GM13976 (cell line): ENCODE measurements at regions not wholly inside any gene's neighbourhood (a gene's known extent, or its start where the extent isn't known, plus 50 kb on each side); places are given as distances from the start of the nearest gene placed in this dataset.

Experiments used
- DNase-seq: peaks from one replicate; pipeline ENCODE4 v3.0.0; 2012; ENCODE audit warnings: low spot score
- CTCF ChIP-seq: IDR thresholded peaks from 2 replicates; pipeline ENCODE4 v1.5.1; 2012; ENCODE audit warnings: borderline replicate concordance, mild to moderate bottlenecking; ENCODE audit not compliant: insufficient read depth; ENCODE audit errors: extremely low read depth, missing control alignments, control extremely low read depth
- in situ Hi-C: fragments of 300-500 bp; cut with MboI; formaldehyde crosslinking; loops from one replicate; pipeline ENCODE4 v1.12.0; 2022; ENCODE audit warnings: low sequenced_read_pairs, mixed read lengths, inconsistent platforms; ENCODE audit not compliant: unreplicated experiment

GRCh38 chr18:41025666-41026065 lies 929.4 kb upstream of the PIK3C3 start:
- DNase-seq, result no peak
- TF ChIP-seq CTCF, result no peak
- in situ Hi-C loops, result no loop called here

GRCh38 chr18:41024792-41025191 lies 930.2 kb upstream of the PIK3C3 start:
- no peak for DNase-seq
- in situ Hi-C loops, result no loop called here
- TF ChIP-seq CTCF, result no peak

GRCh38 chr18:41022484-41022883 lies 932.5 kb upstream of the PIK3C3 start:
- TF ChIP-seq CTCF, result no peak
- no peak for DNase-seq
- in situ Hi-C loops, result no loop called here

- DNase-seq, result no peak
- in situ Hi-C loops, result no loop called here
Measured at GRCh38 chr18:41021089-41021488, 933.9 kb upstream of the PIK3C3 start.

GRCh38 chr18:41012194-41012593 lies 942.8 kb upstream of the PIK3C3 start:
- DNase-seq, result no peak
- in situ Hi-C loops, result no loop called here
- TF ChIP-seq CTCF, result no peak

More at GRCh38 chr18:41021089-41021488, 933.9 kb upstream of the PIK3C3 start:
- TF ChIP-seq CTCF, result no peak

- no peak for TF ChIP-seq CTCF
- in situ Hi-C loops, result no loop called here
- no peak for DNase-seq
Measured at GRCh38 chr18:41009926-41010325, 945.1 kb upstream of the PIK3C3 start.

- TF ChIP-seq CTCF, result no peak
- DNase-seq, result no peak
- in situ Hi-C loops, result no loop called here
Measured at GRCh38 chr18:41004324-41004723, 950.7 kb upstream of the PIK3C3 start.
